NCI-H2029 (cell line): ENCODE measurements at regions not wholly inside any gene's neighbourhood (a gene's known extent, or its start where the extent isn't known, plus 50 kb on each side); places are given as distances from the start of the nearest gene placed in this dataset.
"Not testable (repeated sequence)": the region's sequence is repeated elsewhere in the genome, so short reads cannot be mapped to it uniquely, and the experiment has no call there.

Experiments
- DNase-seq: peaks from one replicate; lab custom pipeline; 2025; lab: John Stamatoyannopoulos, UW

- no peak for DNase-seq
Measured at GRCh38 chr2:194514281-194514680, 1142.7 kb upstream of the SLC39A10 start.

GRCh38 chr2:194511070-194511469 lies 1146.0 kb upstream of the SLC39A10 start:
- DNase-seq: not testable (repeated sequence)

GRCh38 chr2:194504876-194505275 lies 1152.2 kb upstream of the SLC39A10 start:
- DNase-seq: not testable (repeated sequence)

- DNase-seq: no peak
Measured at GRCh38 chr2:194495046-194495445, 1162.0 kb upstream of the SLC39A10 start.

- no peak for DNase-seq
Measured at GRCh38 chr2:194494401-194494800, 1162.6 kb upstream of the SLC39A10 start.

GRCh38 chr2:194491409-194492115 lies 1165.5 kb upstream of the SLC39A10 start:
- DNase-seq: no peak

- DNase-seq: no peak
Measured at GRCh38 chr2:194486326-194486725, 1170.7 kb upstream of the SLC39A10 start.

GRCh38 chr2:194483041-194483440 lies 1174.0 kb upstream of the SLC39A10 start:
- DNase-seq: no peak

GRCh38 chr2:194465641-194466040 lies 1191.4 kb upstream of the SLC39A10 start:
- no peak for DNase-seq

- DNase-seq: no peak
Measured at GRCh38 chr2:194464964-194465638, 1191.9 kb upstream of the SLC39A10 start.

- DNase-seq: not testable (repeated sequence)
Measured at GRCh38 chr2:194462883-194463282, 1194.1 kb upstream of the SLC39A10 start.

GRCh38 chr2:194455358-194455757 lies 1201.7 kb upstream of the SLC39A10 start:
- no peak for DNase-seq

- DNase-seq: no peak
Measured at GRCh38 chr2:194452504-194452903, 1204.5 kb upstream of the SLC39A10 start.

- DNase-seq: no peak
Measured at GRCh38 chr2:194445226-194445625, 1211.8 kb upstream of the SLC39A10 start.

GRCh38 chr2:194443926-194444325 lies 1213.1 kb upstream of the SLC39A10 start:
- no peak for DNase-seq

GRCh38 chr2:194424683-194425209 lies 1232.3 kb upstream of the SLC39A10 start:
- no peak for DNase-seq

- DNase-seq: no peak
Measured at GRCh38 chr2:194411221-194411620, 1245.8 kb upstream of the SLC39A10 start.

- no peak for DNase-seq
Measured at GRCh38 chr2:194395818-194396217, 1261.2 kb upstream of the SLC39A10 start.

GRCh38 chr2:194385376-194385775 lies 1271.7 kb upstream of the SLC39A10 start:
- DNase-seq: no peak

GRCh38 chr2:194383401-194383800 lies 1273.6 kb upstream of the SLC39A10 start:
- DNase-seq: no peak

GRCh38 chr2:194382221-194382620 lies 1274.8 kb upstream of the SLC39A10 start:
- no peak for DNase-seq

GRCh38 chr2:194380011-194380410 lies 1277.0 kb upstream of the SLC39A10 start:
- no peak for DNase-seq

- not testable (repeated sequence) for DNase-seq
Measured at GRCh38 chr2:194367390-194367789, 1289.6 kb upstream of the SLC39A10 start.
